ENCODE measurements at regions not wholly inside any gene's neighbourhood (a gene's known extent, or its start where the extent isn't known, plus 50 kb on each side); places are given as distances from the start of the nearest gene placed in this dataset.

GRCh38 chr3:31247063-31247447 is 285.7 kb upstream of the STT3B start:
- H3K4me1 ChIP-seq (ENCODE audit: insufficient read depth, low read length), result peaks cover 3% of the 10 kb centered on the region
- peaks cover 3% of the 10 kb centered on the region for H3K9me3 ChIP-seq (ENCODE audit: low read depth, low read length)
- H4K20me1 ChIP-seq (ENCODE audit: insufficient read depth, low read length), result no peaks in the 10 kb centered on the region
- H3K27ac ChIP-seq (ENCODE audit: low read depth, low read length), result no peak overlapping the region
- H3K4me2 ChIP-seq (ENCODE audit: insufficient read depth, low read length), result no peak overlapping the region
- H3K79me2 ChIP-seq (ENCODE audit: insufficient read depth, low read length), result no peaks in the 10 kb centered on the region
- no peaks in the 10 kb centered on the region for H3K36me3 ChIP-seq (ENCODE audit: insufficient read depth, low read length)
- no peak for TF ChIP-seq CTCF (IDR thresholded peaks at IDR 0.05; ENCODE audit: extremely low read depth, low read depth, low read length)
- DNase-seq (ENCODE audit: insufficient read length, low spot score, missing footprints), result no peak
- no peak overlapping the region for H3K4me3 ChIP-seq (ENCODE audit: insufficient read depth, low read length)
- H3K27me3 ChIP-seq (ENCODE audit: insufficient read depth, low read length), result no peaks in the 10 kb centered on the region
- no peak overlapping the region for H2AFZ ChIP-seq (ENCODE audit: low read length)

GRCh38 chr3:31247850-31248562 is 284.7 kb upstream of the STT3B start:
- peaks cover 6% of the 10 kb centered on the region for H3K9me3 ChIP-seq (ENCODE audit: low read depth, low read length)
- TF ChIP-seq CTCF (IDR thresholded peaks at IDR 0.05; ENCODE audit: extremely low read depth, low read depth, low read length), result no peak
- no peak overlapping the region for H3K4me3 ChIP-seq (ENCODE audit: insufficient read depth, low read length)
- no peaks in the 10 kb centered on the region for H3K36me3 ChIP-seq (ENCODE audit: insufficient read depth, low read length)
- H2AFZ ChIP-seq (ENCODE audit: low read length), result no peak overlapping the region
- H3K27ac ChIP-seq (ENCODE audit: low read depth, low read length), result no peak overlapping the region
- no peak overlapping the region for H3K4me2 ChIP-seq (ENCODE audit: insufficient read depth, low read length)
- peaks cover 3% of the 10 kb centered on the region for H3K4me1 ChIP-seq (ENCODE audit: insufficient read depth, low read length)
- no peaks in the 10 kb centered on the region for H3K27me3 ChIP-seq (ENCODE audit: insufficient read depth, low read length)
- no peak for DNase-seq (ENCODE audit: insufficient read length, low spot score, missing footprints)
- H3K79me2 ChIP-seq (ENCODE audit: insufficient read depth, low read length), result no peaks in the 10 kb centered on the region
- no peaks in the 10 kb centered on the region for H4K20me1 ChIP-seq (ENCODE audit: insufficient read depth, low read length)

- Histone ChIP-seq H3K36me3 (ENCODE audit: insufficient read depth, low read length) (no peaks in the 10 kb centered on the region), H4K20me1 (ENCODE audit: insufficient read depth, low read length) (no peaks in the 10 kb centered on the region), H3K9me3 (ENCODE audit: low read depth, low read length) (peaks cover 6% of the 10 kb centered on the region), H3K4me2 (ENCODE audit: insufficient read depth, low read length) (no peak overlapping the region), H2AFZ (ENCODE audit: low read length) (no peak overlapping the region), H3K27ac (ENCODE audit: low read depth, low read length) (no peak overlapping the region), H3K27me3 (ENCODE audit: insufficient read depth, low read length) (no peaks in the 10 kb centered on the region), H3K4me3 (ENCODE audit: insufficient read depth, low read length) (no peak overlapping the region), H3K79me2 (ENCODE audit: insufficient read depth, low read length) (no peaks in the 10 kb centered on the region), H3K4me1 (ENCODE audit: insufficient read depth, low read length) (peaks cover 3% of the 10 kb centered on the region)
- TF ChIP-seq CTCF (IDR thresholded peaks at IDR 0.05; ENCODE audit: extremely low read depth, low read depth, low read length), result no peak
- no peak for DNase-seq (ENCODE audit: insufficient read length, low spot score, missing footprints)
Measured at GRCh38 chr3:31248563-31248992, 284.1 kb upstream of the STT3B start.

GRCh38 chr3:31249545-31249944 is 283.2 kb upstream of the STT3B start:
- peaks cover 3% of the 10 kb centered on the region for H3K4me1 ChIP-seq (ENCODE audit: insufficient read depth, low read length)
- H3K36me3 ChIP-seq (ENCODE audit: insufficient read depth, low read length), result no peaks in the 10 kb centered on the region
- H3K4me3 ChIP-seq (ENCODE audit: insufficient read depth, low read length), result no peak overlapping the region
- H3K27ac ChIP-seq (ENCODE audit: low read depth, low read length), result no peak overlapping the region
- H3K27me3 ChIP-seq (ENCODE audit: insufficient read depth, low read length), result no peaks in the 10 kb centered on the region
- no peak for TF ChIP-seq CTCF (IDR thresholded peaks at IDR 0.05; ENCODE audit: extremely low read depth, low read depth, low read length)
- H2AFZ ChIP-seq (ENCODE audit: low read length), result no peak overlapping the region
- H4K20me1 ChIP-seq (ENCODE audit: insufficient read depth, low read length), result no peaks in the 10 kb centered on the region
- H3K79me2 ChIP-seq (ENCODE audit: insufficient read depth, low read length), result no peaks in the 10 kb centered on the region
- H3K4me2 ChIP-seq (ENCODE audit: insufficient read depth, low read length), result no peak overlapping the region
- peaks cover 6% of the 10 kb centered on the region for H3K9me3 ChIP-seq (ENCODE audit: low read depth, low read length)
- no peak for DNase-seq (ENCODE audit: insufficient read length, low spot score, missing footprints)
